ENCODE measurements at regions not wholly inside any gene's neighbourhood (a gene's known extent, or its start where the extent isn't known, plus 50 kb on each side); places are given as distances from the start of the nearest gene placed in this dataset.

GRCh38 chr5:171623107-171623506, 162.5 kb upstream of the SMIM23 start:
- FAIRE-seq (no peak), DNase-seq (ENCODE audit: insufficient read length, low spot score) (no peak)

GRCh38 chr5:171623551-171624097, 162.0 kb upstream of the SMIM23 start:
- DNase-seq (ENCODE audit: insufficient read length, low spot score) (no peak), FAIRE-seq (no peak)

- DNase-seq (ENCODE audit: insufficient read length, low spot score) (no peak), FAIRE-seq (no peak)
These were observed 161.2 kb upstream of the SMIM23 start for GRCh38 chr5:171624396-171624795.

GRCh38 chr5:171625646-171626045, 160.0 kb upstream of the SMIM23 start:
- no peak for FAIRE-seq
- no peak for DNase-seq (ENCODE audit: insufficient read length, low spot score)

GRCh38 chr5:171627936-171628632, 157.5 kb upstream of the SMIM23 start:
- DNase-seq (ENCODE audit: insufficient read length, low spot score) (no peak), FAIRE-seq (no peak)

GRCh38 chr5:171628633-171628974, 157.0 kb upstream of the SMIM23 start:
- no peak for FAIRE-seq
- no peak for DNase-seq (ENCODE audit: insufficient read length, low spot score)

- FAIRE-seq (no peak), DNase-seq (ENCODE audit: insufficient read length, low spot score) (no peak)
These were observed 156.4 kb upstream of the SMIM23 start for GRCh38 chr5:171629221-171629620.

GRCh38 chr5:171629628-171630349, 155.8 kb upstream of the SMIM23 start:
- DNase-seq (ENCODE audit: insufficient read length, low spot score) (no peak), FAIRE-seq (no peak)

GRCh38 chr5:171630350-171631065, 155.1 kb upstream of the SMIM23 start:
- FAIRE-seq (no peak), DNase-seq (ENCODE audit: insufficient read length, low spot score) (no peak)

- FAIRE-seq (no peak), DNase-seq (ENCODE audit: insufficient read length, low spot score) (no peak)
These were observed 153.0 kb upstream of the SMIM23 start for GRCh38 chr5:171632616-171633015.

GRCh38 chr5:171633776-171634470, 151.7 kb upstream of the SMIM23 start:
- DNase-seq (ENCODE audit: insufficient read length, low spot score) (peak; percentile 18), FAIRE-seq (peak; percentile 55)

- DNase-seq (ENCODE audit: insufficient read length, low spot score) (no peak), FAIRE-seq (no peak)
These were observed 151.1 kb upstream of the SMIM23 start for GRCh38 chr5:171634511-171634910.

GRCh38 chr5:171635028-171635427, 150.6 kb upstream of the SMIM23 start:
- DNase-seq (ENCODE audit: insufficient read length, low spot score) (no peak), FAIRE-seq (no peak)

GRCh38 chr5:171635561-171636245, 149.9 kb upstream of the SMIM23 start:
- DNase-seq (ENCODE audit: insufficient read length, low spot score): no peak
- no peak for FAIRE-seq

GRCh38 chr5:171637811-171638210, 147.8 kb upstream of the SMIM23 start:
- no peak for DNase-seq (ENCODE audit: insufficient read length, low spot score)
- no peak for FAIRE-seq

- DNase-seq (ENCODE audit: insufficient read length, low spot score) (no peak), FAIRE-seq (no peak)
These were observed 146.4 kb upstream of the SMIM23 start for GRCh38 chr5:171639205-171639621.

- FAIRE-seq (no peak), DNase-seq (ENCODE audit: insufficient read length, low spot score) (no peak)
These were observed 145.7 kb upstream of the SMIM23 start for GRCh38 chr5:171639966-171640365.

GRCh38 chr5:171640480-171640879, 145.1 kb upstream of the SMIM23 start:
- no peak for FAIRE-seq
- DNase-seq (ENCODE audit: insufficient read length, low spot score): no peak

GRCh38 chr5:171641891-171642290, 143.7 kb upstream of the SMIM23 start:
- DNase-seq (ENCODE audit: insufficient read length, low spot score) (no peak), FAIRE-seq (no peak)

- DNase-seq (ENCODE audit: insufficient read length, low spot score) (no peak), FAIRE-seq (no peak)
These were observed 142.7 kb upstream of the SMIM23 start for GRCh38 chr5:171642894-171643293.
